ENCODE measurements at regions not wholly inside any gene's neighbourhood (a gene's known extent, or its start where the extent isn't known, plus 50 kb on each side); places are given as distances from the start of the nearest gene placed in this dataset.

- WGBS, 2 donors = 59 to 82% methylated on average over 5 of the region's 5 CpGs
- H3K27ac ChIP-seq = no peak overlapping the region
- H3K4me3 ChIP-seq = no peak overlapping the region
- TF ChIP-seq EP300 (IDR thresholded peaks at IDR 0.05) (no peak), POLR2AphosphoS5 (IDR thresholded peaks at IDR 0.05) (no peak), POLR2A (IDR thresholded peaks at IDR 0.05) (no peak), CTCF (IDR thresholded peaks at IDR 0.05) (no peak)
- DNase-seq = no peak
- ATAC-seq (ENCODE audit: low FRiP score in 2 of 2) = no peak
- no peaks in the 10 kb centered on the region for H3K36me3 ChIP-seq
- no peaks in the 10 kb centered on the region for H3K9me3 ChIP-seq
- no peaks in the 10 kb centered on the region for H3K27me3 ChIP-seq
- peaks cover 0 to 3% (median 0%) of the 10 kb centered on the region in 4 donors for H3K4me1 ChIP-seq
Observed at GRCh38 chr5:169472544-169472943, 111.0 kb upstream of the SPDL1 start.

DNA sequence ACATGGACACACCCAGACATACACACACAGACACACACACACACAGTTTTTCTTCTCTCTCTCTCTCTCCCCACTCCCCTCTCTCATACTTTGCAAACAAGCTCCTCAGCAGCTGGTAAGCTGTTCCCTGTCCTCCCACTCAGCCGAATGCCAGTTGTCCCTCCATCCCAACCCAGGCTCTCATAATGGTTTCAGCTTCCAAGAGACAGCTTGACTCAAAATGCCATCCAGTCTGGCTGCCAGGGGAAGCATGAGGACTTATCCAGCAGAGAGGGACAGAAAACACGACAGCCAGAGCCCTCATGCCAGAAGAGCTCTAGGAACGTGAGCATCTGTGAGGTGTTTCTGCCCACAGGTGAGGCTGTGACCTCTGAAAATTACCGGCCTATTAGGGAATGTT, 112.6 kb upstream of the SPDL1 start:
- DNase-seq = no peak
- H3K4me1 ChIP-seq = peaks cover 0 to 5% (median 1%) of the 10 kb centered on the region in 4 donors
- no peaks in the 10 kb centered on the region for H3K36me3 ChIP-seq
- no peak overlapping the region for H3K27ac ChIP-seq
- no peaks in the 10 kb centered on the region for H3K9me3 ChIP-seq
- WGBS, 2 donors = 70 to 100% methylated on average over 2 to 4 of the region's 4 CpGs
- TF ChIP-seq EP300 (IDR thresholded peaks at IDR 0.05) (no peak), CTCF (IDR thresholded peaks at IDR 0.05) (no peak), POLR2A (IDR thresholded peaks at IDR 0.05) (no peak), POLR2AphosphoS5 (IDR thresholded peaks at IDR 0.05) (no peak)
- H3K4me3 ChIP-seq = no peak overlapping the region
- H3K27me3 ChIP-seq = no peaks in the 10 kb centered on the region
- ATAC-seq (ENCODE audit: low FRiP score in 2 of 2) = no peak

- Histone ChIP-seq H3K4me3 (no peak overlapping the region), H3K36me3 (no peaks in the 10 kb centered on the region), H3K27ac (no peak overlapping the region), H3K27me3 (no peaks in the 10 kb centered on the region), H3K9me3 (no peaks in the 10 kb centered on the region), H3K4me1 (peaks cover 0 to 5% (median 1%) of the 10 kb centered on the region in 4 donors)
- WGBS, 2 donors = 32 to 42% methylated on average over 5 of the region's 5 CpGs
- no peak for DNase-seq
- no peak for ATAC-seq (ENCODE audit: low FRiP score in 2 of 2)
- no peak for TF ChIP-seq POLR2AphosphoS5 (IDR thresholded peaks at IDR 0.05)
- TF ChIP-seq CTCF (IDR thresholded peaks at IDR 0.05) = no peak
- no peak for TF ChIP-seq POLR2A (IDR thresholded peaks at IDR 0.05)
- no peak for TF ChIP-seq EP300 (IDR thresholded peaks at IDR 0.05)
Observed at GRCh38 chr5:169467041-169467771, 116.4 kb upstream of the SPDL1 start.

DNA sequence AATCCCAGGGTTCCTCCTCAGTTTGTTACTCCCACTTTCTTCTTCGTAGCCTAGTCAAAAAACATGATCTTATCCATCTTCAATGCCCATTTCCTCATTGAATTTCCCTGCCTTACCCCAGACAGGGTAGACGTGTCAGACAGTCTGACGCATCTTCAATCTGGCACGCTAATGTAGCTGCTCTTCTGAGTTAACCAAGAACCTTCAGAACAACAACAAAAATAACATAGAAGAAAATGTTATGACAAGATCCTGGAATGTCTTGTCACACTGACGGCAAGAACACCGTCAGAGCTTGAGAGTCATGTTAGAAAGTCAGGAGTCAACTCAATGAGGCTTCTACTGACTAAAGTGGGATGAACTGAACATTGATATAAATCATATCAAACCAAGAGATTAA, 122.7 kb upstream of the SPDL1 start:
- no peak for ATAC-seq (ENCODE audit: low FRiP score in 2 of 2)
- Histone ChIP-seq H3K4me3 (no peak overlapping the region), H3K27ac (no peak overlapping the region), H3K9me3 (no peaks in the 10 kb centered on the region), H3K4me1 (no peaks in the 10 kb centered on the region), H3K27me3 (no peaks in the 10 kb centered on the region), H3K36me3 (no peaks in the 10 kb centered on the region)
- 87 to 89% methylated on average over 6 of the region's 6 CpGs for WGBS, 2 donors
- TF ChIP-seq POLR2AphosphoS5 (IDR thresholded peaks at IDR 0.05) = no peak
- TF ChIP-seq EP300 (IDR thresholded peaks at IDR 0.05) = no peak
- no peak for TF ChIP-seq CTCF (IDR thresholded peaks at IDR 0.05)
- no peak for TF ChIP-seq POLR2A (IDR thresholded peaks at IDR 0.05)
- DNase-seq = no peak

DNA sequence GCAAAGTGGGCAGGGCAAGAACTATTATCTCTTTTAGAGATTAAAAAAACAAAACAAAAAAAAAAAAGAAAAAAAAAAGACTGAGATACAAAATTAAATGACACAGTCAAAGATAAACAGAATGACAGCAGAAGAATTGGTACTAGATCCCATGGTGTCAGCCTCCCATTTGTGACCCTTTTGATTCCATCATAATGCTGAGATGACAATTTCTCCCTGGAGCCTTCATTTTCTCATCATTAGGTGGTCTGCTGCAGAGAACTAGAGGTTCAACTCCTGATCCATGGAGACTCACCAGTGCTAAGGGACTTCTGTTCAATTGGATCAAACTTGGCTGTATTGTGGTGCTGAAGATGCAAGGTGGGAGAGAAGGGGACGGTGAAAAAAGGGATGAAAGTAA, 123.5 kb upstream of the SPDL1 start:
- Histone ChIP-seq H3K27ac (no peak overlapping the region), H3K27me3 (no peaks in the 10 kb centered on the region), H3K36me3 (no peaks in the 10 kb centered on the region), H3K9me3 (no peaks in the 10 kb centered on the region), H3K4me3 (no peak overlapping the region), H3K4me1 (no peaks in the 10 kb centered on the region)
- 71 to 81% methylated on average over 1 of the region's 1 CpG for WGBS, 2 donors
- ATAC-seq (ENCODE audit: low FRiP score in 2 of 2) (no peak), DNase-seq (no peak)
- TF ChIP-seq EP300 (IDR thresholded peaks at IDR 0.05) (no peak), CTCF (IDR thresholded peaks at IDR 0.05) (no peak), POLR2A (IDR thresholded peaks at IDR 0.05) (no peak), POLR2AphosphoS5 (IDR thresholded peaks at IDR 0.05) (no peak)
